ENCODE measurements at regions not wholly inside any gene's neighbourhood (a gene's known extent, or its start where the extent isn't known, plus 50 kb on each side); places are given as distances from the start of the nearest gene placed in this dataset.
A peak's percentile ranks its signal among the peaks of the same experiment; 100 is the strongest.

- Mint-ChIP-seq H3K4me1 (no peaks in the 10 kb centered on the region), H3K9me3 (peaks cover 0 to 2% (median 0%) of the 10 kb centered on the region in 7 donors), H3K27me3 (ENCODE audit: low read depth in 3 of 3) (peaks cover 0 to 8% (median 7%) of the 10 kb centered on the region in 3 donors), H3K4me3 (no peak overlapping the region), H3K27ac (no peak overlapping the region), H3K36me3 (no peaks in the 10 kb centered on the region)
- no peak overlapping the region for H2AFZ ChIP-seq (ENCODE audit: insufficient read depth, low read depth, low read length, poor library complexity, severe bottlenecking)
- H3K4me3 ChIP-seq (replicated peaks in 1 of 3; ENCODE audit: low read depth in 2 of 3, low read length in 3 of 3) = no peak overlapping the region
- WGBS (ENCODE audit: insufficient coverage) = 78% methylated on average over 4 of the region's 4 CpGs
- no peaks in the 10 kb centered on the region for H3K79me2 ChIP-seq (ENCODE audit: insufficient read depth, low read length)
- no peaks in the 10 kb centered on the region for H4K20me1 ChIP-seq (ENCODE audit: insufficient read depth, low read length)
- H3K27ac ChIP-seq (ENCODE audit: low read depth in 1 of 2, low read length in 2 of 2) = no peak overlapping the region
- no peak for TF ChIP-seq CTCF (IDR thresholded peaks at IDR 0.05)
- no peaks in the 10 kb centered on the region for H3K4me1 ChIP-seq (ENCODE audit: control insufficient read depth in 1 of 2, insufficient read depth in 2 of 2, low read length in 2 of 2)
- no peak overlapping the region for H3K4me2 ChIP-seq (replicated peaks; ENCODE audit: extremely low read depth, low read length, poor library complexity, severe bottlenecking)
- no peak overlapping the region for H3K9ac ChIP-seq (ENCODE audit: insufficient read depth, low read length, poor library complexity, severe bottlenecking)
- no peaks in the 10 kb centered on the region for H3K9me3 ChIP-seq (replicated peaks in 1 of 2; ENCODE audit: control insufficient read depth in 1 of 2, insufficient read depth in 1 of 2, low read length in 2 of 2)
- H3K36me3 ChIP-seq (replicated peaks in 1 of 2; ENCODE audit: control insufficient read depth in 1 of 2, insufficient read depth in 2 of 2, low read length in 2 of 2) = no peaks in the 10 kb centered on the region
- no peaks in the 10 kb centered on the region for H3K27me3 ChIP-seq (ENCODE audit: control insufficient read depth in 2 of 2, insufficient read depth in 2 of 2, low read length in 2 of 2)
- intact Hi-C loops (cut with micrococcal nuclease) = no loop called here
- no peak for DNase-seq
These were observed 122.9 kb downstream of the DMRTA2 start for GRCh38 chr1:50300297-50300696.

GRCh38 chr1:50295566-50295965, 127.7 kb downstream of the DMRTA2 start:
- Mint-ChIP-seq H3K36me3 (no peaks in the 10 kb centered on the region), H3K4me1 (no peaks in the 10 kb centered on the region), H3K4me3 (no peak overlapping the region), H3K27me3 (ENCODE audit: low read depth in 3 of 3) (peaks cover 0 to 7% (median 5%) of the 10 kb centered on the region in 3 donors), H3K9me3 (peaks cover 0 to 4% (median 0%) of the 10 kb centered on the region in 7 donors), H3K27ac (peak overlapping the region in 1 of 7 donors; percentile 31)
- 100% methylated on average over 3 of the region's 5 CpGs for WGBS (ENCODE audit: insufficient coverage)
- no peak for TF ChIP-seq CTCF (IDR thresholded peaks at IDR 0.05)
- Histone ChIP-seq H3K4me1 (ENCODE audit: control insufficient read depth in 1 of 2, insufficient read depth in 2 of 2, low read length in 2 of 2) (no peaks in the 10 kb centered on the region), H3K79me2 (ENCODE audit: insufficient read depth, low read length) (no peaks in the 10 kb centered on the region), H4K20me1 (ENCODE audit: insufficient read depth, low read length) (no peaks in the 10 kb centered on the region), H3K4me2 (replicated peaks; ENCODE audit: extremely low read depth, low read length, poor library complexity, severe bottlenecking) (no peak overlapping the region), H3K9me3 (replicated peaks in 1 of 2; ENCODE audit: control insufficient read depth in 1 of 2, insufficient read depth in 1 of 2, low read length in 2 of 2) (no peaks in the 10 kb centered on the region), H3K27ac (ENCODE audit: low read depth in 1 of 2, low read length in 2 of 2) (no peak overlapping the region), H3K4me3 (replicated peaks in 1 of 3; ENCODE audit: low read depth in 2 of 3, low read length in 3 of 3) (no peak overlapping the region), H3K27me3 (ENCODE audit: control insufficient read depth in 2 of 2, insufficient read depth in 2 of 2, low read length in 2 of 2) (no peaks in the 10 kb centered on the region), H2AFZ (ENCODE audit: insufficient read depth, low read depth, low read length, poor library complexity, severe bottlenecking) (no peak overlapping the region), H3K36me3 (replicated peaks in 1 of 2; ENCODE audit: control insufficient read depth in 1 of 2, insufficient read depth in 2 of 2, low read length in 2 of 2) (no peaks in the 10 kb centered on the region), H3K9ac (ENCODE audit: insufficient read depth, low read length, poor library complexity, severe bottlenecking) (no peak overlapping the region)
- DNase-seq = no peak
- intact Hi-C loops (cut with micrococcal nuclease) = no loop called here

Data from CD14-positive monocyte (primary cell).